AG20443 (cell line): ENCODE measurements at regions not wholly inside any gene's neighbourhood (a gene's known extent, or its start where the extent isn't known, plus 50 kb on each side); places are given as distances from the start of the nearest gene placed in this dataset.
A peak's percentile ranks its signal among the peaks of the same experiment; 100 is the strongest.

Experiments
- DNase-seq: peaks from one replicate; pipeline ENCODE4 v3.0.0; 2012; ENCODE audit warnings: low spot score, mixed read lengths

DNA sequence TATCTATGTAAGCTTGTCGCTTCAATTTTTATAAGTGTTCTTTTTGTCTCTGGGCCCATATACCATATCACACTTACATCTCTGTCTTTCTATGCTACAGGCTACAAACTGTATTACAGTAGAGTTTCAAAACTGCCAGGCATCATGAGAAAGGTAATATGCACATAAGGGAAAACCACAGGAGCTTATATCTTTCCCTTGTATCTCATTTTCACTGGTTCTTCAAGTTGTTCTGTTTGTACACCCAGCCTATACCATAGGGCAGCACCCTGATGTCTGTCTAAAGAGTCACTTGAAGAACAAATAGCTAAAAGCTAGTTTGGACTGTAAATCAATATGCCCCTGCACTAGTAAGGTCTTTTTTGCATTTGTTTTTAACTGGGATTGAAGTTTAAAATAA lies 366.7 kb downstream of the FIGN start:
- DNase-seq, result no peak

DNA sequence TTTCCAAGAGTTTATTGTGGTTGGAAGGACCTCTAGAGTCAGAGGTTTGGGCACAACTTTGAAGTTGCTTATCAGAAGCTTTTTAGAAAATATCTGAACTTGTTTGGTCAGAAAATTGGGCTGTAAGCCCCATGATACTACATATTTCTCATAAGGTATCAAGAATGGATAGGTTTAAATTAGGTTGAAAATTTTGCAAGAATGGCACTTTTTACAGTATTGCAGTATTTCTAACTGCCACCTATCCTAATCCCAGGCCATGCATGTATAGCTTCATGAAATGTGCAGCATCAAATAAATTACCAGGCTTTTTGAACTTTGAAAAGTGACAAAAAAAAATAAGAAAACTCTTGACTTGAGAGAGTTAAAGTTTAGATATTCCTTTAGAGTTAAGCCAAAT lies 367.2 kb downstream of the FIGN start:
- DNase-seq, result no peak

DNA sequence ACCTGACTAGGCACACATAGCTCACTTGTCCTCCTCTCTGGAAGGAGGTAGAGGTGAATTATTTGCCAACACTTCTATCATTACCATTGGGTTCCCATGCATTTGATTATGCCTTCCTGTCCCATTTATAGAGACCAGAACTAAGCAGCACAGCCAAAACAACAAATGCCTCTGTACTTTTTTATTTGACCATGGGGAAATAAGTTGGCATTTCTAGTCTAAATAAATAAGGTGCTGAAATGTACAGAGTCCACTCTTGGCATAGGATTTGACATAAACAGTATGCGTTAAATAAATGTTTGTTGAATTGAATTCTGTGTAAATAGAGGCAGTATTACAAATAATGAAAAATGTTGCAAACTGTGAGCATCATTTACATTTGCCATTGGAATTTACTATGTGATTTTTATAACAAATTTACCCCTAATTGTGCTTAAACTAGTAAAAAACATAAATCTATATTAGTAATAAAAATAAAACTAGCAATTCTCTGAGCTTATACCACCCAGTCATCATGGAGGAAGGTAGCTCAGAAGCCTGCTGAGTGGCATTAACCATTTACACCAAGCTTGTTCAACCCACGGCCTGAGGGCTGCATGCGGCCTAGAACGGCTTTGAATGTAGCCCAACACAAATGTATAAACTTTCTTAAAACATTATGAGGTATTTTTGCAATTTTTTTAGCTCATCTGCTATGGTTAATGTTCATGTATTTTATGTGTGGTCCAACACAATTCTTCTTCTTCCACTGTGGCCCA lies 367.8 kb downstream of the FIGN start:
- no peak for DNase-seq

- DNase-seq, result no peak
Observed at GRCh38 chr2:163364736-163365135, 371.1 kb downstream of the FIGN start.

DNA sequence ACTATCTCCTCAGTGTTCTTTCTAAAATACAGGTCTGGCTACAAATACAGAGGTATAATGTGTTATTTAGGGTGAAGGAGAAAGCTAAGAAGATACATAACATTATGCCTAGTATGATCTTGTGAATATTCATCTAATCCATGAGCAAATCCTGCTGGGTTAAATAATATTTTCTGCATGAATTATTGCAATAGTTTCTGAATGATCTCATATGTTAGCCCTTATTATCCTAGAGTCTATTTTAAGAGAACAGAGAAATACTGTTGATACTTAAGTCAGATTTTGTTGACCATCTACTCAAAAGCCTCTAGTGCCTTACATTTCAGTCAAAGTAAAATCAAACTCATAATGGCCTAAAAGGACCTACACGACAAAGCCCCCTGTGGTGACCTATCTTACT lies 382.3 kb downstream of the FIGN start:
- no peak for DNase-seq

DNA sequence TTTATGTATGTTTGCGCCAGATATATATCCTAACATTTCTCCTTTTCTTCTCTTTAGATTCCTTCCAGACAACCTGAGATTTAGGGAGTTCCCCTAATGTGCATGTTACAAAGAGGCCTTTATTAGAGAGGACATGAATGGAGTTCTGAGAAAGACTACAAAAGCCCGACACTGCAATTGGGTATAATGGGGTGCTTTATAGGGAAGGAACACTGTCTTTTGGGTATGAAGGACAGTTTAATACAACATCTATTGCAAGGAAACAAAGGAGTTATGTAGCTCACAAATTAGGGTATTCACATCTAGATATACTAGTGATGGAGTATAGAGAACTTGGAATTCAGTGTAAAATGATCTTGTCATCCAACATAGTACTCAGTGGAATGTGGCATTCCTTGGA lies 383.8 kb downstream of the FIGN start:
- DNase-seq, result no peak

- no peak for DNase-seq
Observed at GRCh38 chr2:163351143-163351542, 384.7 kb downstream of the FIGN start.

DNA sequence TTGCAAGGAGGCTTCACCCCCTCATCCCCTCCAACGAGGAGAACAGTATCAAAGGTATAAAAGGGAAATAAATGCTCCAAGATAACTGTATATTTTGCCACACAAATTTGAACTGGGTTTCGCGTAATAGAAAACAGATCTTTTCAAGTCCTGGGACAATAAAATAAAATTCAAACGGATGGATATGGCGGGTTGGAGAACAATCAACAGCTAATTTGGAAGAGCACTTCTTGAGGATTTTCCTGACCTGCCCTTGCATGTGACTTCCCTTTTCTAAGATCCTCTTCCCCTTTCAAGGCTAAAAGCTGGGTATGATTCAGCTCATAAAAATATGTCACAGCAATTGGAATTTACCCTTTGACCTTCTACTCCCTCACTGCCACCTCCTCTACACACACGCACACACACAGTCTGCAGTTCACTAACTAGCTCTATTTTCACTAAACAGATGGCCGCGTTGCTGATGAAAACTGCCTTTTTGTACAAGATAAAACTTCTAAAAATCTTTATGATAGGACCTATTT lies 386.9 kb downstream of the FIGN start:
- no peak for DNase-seq

DNA sequence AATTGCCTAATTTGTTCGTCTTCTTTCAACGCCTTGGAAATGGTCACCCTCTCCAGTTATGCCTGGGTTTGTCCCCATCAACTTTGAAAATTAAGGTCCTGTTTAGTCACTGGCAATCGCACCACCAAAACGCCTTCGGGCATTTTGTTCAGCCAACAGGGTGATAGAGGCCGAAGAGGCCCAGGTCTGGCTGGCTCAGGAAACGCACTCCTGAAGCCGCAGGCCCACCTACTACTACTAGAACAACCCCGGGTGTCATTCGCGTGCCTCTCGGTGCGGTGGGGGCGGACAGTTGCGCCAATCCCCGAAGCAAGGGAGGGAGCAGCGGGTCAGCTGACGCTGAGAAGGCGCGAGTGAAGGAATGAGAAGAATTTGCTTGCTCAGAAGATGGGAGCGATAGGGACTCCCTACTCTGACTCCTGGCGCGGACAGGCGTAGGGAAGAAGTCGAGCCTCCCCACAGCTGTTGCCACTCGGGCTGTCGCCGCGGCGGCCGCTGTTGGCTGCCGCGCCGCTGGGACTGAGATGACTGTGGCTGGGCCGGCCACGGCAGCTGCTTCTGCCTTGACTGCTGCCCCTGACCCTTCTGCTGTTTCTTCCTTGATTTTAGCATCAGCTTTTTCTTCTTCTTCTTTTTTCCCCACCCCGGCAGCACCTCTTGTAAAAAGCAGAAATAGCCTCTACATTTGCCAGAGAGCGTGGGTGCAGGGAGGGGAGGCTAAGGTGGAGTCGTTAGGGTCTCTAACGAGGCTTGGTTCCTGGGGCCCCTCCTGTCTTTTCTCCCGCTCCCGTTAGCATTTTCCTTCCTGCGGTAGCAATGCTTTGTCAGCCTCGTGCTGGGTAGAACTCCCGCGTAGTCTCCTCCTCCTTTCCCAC lies 387.6 kb downstream of the FIGN start:
- peak; percentile 38 for DNase-seq

DNA sequence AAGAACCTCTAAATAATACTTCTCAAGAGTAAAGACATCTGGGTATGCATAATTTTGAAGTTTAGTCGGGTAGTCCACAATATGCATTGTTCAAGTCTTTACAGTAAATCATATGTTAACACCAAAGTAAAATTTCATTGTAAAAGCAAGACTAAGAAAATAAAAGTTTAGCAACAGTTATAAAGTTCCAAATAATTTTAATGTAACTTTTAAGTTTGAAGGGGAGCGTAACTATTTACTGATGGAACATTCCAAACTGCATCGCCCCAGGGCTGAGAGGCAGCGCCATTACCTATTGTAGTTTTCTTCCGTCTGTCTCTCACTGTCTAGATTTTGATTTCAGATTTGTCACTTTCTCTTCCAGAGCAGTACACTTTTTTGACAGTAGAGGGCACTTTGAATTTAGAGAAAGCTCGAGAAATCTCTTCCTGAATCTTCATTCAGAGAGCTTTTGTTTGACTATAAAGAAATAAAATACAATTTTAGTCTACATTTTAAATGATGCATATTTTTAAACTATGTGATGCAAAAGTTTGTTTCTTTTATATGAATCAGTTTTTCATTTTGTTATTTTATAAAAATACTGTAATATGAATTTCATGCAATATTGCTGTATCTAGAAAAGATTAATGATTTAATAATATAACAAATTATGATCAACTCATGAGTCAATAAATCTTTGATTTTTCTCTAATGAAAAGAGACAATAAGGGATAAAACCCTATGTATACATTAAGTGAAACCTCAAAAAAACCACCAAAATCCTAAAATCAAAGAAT lies 389.8 kb downstream of the FIGN start:
- DNase-seq, result peak; percentile 46

DNA sequence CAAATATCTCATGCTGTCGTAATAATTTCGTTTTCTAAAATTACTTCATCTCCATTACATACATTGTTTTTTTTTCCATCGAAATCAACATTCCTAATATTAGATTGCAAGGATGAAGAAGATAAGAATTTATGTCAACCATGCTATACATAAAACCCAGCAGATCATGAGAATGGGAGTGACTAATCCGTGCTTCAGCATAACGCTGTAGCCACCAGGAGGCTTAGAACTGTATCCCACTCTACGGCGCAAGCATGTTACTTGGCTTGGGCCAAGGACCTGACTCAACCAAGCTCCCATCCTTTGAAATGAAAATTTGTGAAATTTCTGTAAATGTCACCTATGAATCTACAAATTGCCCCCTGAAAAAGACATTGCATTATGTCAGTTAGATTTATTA lies 392.5 kb downstream of the FIGN start:
- DNase-seq, result no peak

- DNase-seq, result no peak
Observed at GRCh38 chr2:163341426-163341825, 394.4 kb downstream of the FIGN start.

- no peak for DNase-seq
Observed at GRCh38 chr2:163338270-163338669, 397.5 kb downstream of the FIGN start.

- DNase-seq, result no peak
Observed at GRCh38 chr2:163324677-163325076, 411.1 kb downstream of the FIGN start.

DNA sequence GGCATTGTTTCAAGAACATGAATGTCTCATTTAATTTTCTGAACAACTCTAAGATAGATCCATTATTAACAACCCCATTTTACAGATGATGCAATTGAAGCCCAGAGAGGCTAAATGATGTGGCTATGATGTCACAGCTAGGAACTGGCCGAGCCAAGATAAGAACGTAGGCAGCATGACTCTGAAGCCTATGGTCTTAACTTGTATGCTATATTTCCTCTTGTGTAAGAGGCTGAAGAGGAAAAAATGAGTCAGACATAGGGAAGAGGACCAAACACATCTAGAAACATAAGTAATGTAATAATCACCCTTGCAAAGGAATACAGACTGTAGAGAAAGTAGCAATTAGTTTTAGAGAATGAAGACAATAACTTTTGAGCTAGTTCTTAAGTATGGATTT lies 416.8 kb downstream of the FIGN start:
- no peak for DNase-seq

DNA sequence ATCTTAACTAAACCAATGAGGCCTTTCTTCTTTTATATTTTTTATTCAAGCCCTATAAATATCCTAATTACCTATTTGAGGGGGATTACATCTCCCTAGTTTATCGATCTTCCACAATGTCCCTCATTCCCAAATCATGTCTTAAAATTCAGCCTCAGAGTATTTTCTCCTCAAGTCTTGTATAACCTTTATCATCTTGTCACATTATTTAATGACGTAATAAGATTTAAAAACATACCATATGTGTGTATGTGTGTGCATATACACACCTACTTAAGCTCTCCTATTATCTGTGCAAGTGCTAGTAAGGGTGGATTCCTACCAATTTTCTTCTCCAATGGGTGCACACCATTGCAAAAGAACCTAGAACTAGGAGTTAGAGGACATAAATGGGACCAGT lies 421.1 kb downstream of the FIGN start:
- DNase-seq, result no peak

GRCh38 chr2:163312713-163313112 lies 423.1 kb downstream of the FIGN start:
- no peak for DNase-seq

GRCh38 chr2:163306647-163307046 lies 429.2 kb downstream of the FIGN start:
- no peak for DNase-seq

DNA sequence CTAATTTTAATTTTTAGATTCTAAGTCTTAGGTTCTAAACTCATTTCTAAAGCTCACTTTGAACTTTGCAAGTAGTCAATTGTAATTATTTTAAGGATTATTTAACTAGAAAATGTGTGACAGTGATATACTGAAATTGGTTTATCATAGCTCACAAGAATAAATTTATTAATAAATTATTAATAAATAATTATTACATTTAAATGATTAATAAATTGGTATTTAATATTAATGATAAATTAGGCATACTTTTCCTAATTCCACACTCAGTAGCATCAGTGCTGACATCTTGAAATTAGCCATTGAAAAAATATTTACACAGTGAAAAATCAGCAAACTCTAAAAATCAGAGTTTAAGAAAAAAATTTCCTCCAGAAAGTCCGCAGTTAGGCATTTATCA lies 433.7 kb downstream of the FIGN start:
- no peak for DNase-seq

- DNase-seq, result no peak
Observed at GRCh38 chr2:163291790-163292189, 444.0 kb downstream of the FIGN start.

- no peak for DNase-seq
Observed at GRCh38 chr2:163281717-163282116, 443.1 kb upstream of the KCNH7 start.

DNA sequence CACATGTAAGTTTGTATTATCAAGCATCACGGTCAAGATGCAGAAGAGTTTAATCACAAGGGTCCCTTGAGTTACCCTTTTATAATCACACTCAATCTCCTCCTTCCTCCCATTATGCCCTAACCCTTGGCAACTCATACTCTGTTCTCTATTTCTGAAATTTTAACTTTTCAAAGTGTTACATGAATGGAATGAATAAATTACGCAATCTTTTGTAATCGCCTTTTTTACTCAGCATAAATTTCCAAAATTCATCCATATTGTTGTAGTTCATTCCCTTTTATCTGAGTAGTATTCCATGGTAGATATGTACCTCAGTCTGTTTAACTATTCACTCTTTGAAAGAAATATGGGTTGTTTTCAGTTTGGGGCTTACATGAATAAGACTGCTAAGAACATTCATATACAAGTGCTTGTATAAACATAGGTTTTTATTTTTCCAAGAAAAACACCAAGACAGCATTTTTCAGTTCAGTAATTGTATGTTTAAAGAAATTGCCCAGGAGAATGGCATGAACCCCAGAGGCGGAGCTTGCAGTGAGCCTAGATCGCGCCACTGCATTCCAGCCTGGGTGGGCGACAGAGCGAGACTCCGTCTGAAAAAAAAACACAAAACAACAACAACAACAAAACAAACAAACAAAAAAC lies 430.9 kb upstream of the KCNH7 start:
- DNase-seq, result no peak
